NCI-H226 (cell line): ENCODE measurements at regions not wholly inside any gene's neighbourhood (a gene's known extent, or its start where the extent isn't known, plus 50 kb on each side); places are given as distances from the start of the nearest gene placed in this dataset.

Experiments used
- DNase-seq: peaks from one replicate; pipeline ENCODE4 v3.0.0-alpha.2; 2015

DNA sequence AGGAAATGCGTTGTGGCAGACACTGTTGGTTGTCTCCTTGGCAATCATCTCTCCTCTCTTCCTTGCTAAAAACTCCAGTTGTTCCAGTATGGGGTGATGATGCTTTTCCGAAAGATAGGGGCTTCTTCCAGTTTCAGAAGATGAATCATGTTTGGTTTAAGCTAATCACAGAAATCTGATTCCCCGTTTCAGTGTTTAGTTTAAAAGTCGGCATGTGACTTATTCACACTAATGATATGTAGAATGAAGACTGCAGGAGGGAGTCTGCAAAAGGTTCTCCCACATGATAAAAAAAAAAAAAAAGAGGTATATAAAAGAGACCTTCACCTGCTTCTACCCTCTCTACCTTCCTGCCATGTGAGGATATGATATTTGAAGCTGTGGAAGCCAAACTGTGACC is 239.0 kb upstream of the SIX2 start:
- DNase-seq = no peak

DNA sequence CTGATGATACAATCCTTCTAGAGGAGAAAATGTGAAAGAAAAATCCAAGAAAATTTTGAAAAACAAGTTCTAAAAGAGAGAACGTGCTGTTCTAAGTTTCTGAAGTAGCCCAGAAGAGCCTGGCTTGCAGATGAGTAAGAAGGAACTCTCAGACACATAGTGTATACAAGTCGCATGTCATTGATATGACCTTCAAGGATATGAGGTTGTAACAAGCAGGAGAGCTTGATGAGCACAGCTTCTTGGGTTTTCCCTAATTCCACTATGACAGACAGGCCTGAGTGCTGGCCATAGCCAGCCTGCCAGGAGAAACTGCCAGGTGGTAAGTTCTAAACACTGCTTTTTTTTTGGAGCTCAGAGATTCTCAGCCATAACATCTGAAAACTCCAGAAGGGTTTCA is 235.7 kb upstream of the SIX2 start:
- no peak for DNase-seq

DNA sequence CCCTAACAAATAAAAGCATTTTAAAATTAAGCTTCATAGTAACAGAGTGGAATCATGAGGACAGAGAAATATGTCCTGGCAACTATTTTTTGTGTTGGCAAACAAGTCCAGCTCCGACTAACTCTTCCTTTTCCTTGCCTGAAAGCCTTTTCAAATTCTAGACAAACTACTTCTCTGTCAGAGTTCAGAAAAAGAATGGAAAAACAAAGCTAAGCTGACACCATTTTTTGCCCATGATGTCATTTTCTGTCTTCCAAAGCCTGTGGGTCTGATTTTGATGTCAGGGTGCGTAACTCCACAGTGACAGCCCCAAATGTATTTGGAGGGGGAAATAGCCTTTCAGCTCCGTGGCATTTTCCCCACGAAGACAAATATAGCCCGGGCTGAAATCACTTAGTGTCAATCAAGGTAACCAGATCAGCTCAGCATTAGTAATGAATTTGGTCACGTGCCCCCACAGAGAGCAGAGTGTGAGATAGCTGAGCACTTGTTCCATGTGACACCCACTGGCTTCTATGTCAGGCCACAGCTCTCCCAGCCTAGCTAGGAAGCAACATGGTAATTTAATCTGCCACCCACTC is 233.0 kb upstream of the SIX2 start:
- peak; percentile 19 for DNase-seq

DNA sequence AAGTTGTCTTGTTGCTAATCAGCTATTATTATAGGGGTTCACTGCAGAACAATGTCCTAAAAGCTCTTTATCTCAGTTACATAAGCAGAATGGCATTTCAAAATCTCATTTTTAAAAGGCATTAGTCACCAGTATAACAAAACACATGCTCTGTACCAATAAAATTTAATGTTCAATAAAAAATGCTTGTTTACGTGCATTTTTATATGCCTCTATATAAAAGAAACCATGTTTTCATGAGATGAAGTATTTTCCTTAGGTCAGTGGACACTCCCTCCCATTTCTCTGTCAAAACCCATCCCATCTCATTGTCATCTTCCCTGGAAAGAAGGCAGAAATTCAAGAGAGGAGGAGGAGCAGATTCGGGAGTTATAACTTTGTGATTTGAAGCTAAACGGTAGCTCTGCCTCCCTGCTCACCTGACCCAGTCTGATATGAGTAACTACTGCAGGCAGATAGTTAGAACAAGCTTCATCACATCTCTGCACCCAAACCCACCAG is 231.9 kb upstream of the SIX2 start:
- DNase-seq = peak; percentile 64

DNA sequence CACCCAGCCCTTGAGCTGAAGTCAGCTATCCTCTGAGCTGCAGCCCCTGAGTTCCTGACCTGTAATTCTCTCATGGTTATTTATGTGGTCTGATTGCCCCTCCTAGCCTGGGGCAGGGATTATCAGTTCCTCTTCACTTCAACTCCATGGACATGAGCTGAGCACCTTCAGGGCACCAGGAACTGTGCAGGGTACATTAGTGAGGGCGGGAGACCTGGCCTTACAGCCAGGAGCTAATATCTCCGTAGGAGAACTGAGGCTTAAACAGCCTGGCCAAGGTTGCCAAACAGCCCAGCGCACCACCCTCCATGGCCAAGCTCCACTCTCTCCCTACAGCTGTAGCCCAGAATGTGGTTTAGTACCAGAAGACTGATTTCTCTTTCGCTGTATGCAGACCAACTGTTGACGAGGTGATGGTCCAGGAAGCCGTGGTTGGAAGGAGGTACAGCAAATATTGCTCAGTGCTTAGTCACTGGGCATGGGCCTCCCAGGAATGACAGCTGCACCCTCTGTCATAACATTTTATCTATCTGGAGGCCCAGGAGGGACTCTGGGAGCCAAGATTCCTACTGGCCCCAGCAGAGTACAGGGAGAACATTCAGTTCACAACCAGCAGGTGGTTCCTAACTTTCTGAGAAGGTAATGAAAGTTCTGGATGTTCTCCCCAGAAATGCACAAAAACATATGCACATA is 228.7 kb upstream of the SIX2 start:
- DNase-seq = peak; percentile 98

DNA sequence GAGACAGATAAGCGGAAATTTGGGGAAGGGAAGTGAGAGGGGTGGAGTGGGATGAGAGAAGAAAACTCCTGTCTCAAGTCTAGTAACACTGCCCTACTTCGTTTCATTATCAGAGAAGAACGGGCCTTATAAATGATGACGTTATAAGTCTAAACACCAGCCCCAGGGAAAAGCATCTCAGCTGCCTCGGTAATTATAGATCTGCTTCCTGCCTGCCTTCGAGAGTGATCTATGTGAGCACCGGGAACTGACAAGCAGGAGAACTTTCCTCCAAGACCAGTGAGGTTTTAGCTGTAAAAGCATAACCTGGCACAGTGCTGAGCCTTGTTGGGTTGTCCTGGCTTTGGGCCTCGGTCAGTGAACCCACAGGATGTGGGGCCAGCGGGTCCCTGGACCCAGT is 227.9 kb upstream of the SIX2 start:
- DNase-seq = no peak

DNA sequence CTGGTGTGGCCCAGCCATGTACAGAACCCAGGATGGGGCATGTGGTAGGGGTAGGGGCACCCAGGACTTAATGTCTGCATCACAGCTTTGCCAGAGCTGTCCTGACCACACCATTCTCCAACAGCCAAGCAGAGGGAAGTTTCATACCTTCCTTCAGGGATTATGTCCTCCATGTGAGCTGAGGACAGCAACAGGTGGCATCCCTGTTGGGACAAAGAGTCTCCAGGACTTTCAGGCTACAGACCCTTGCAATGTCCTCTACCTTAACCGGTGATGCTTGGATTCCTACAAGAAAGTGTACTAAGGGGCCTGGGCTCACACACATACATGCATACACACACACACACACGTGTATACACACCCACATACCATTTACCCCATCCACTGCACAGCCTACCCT is 227.0 kb upstream of the SIX2 start:
- DNase-seq = no peak

DNA sequence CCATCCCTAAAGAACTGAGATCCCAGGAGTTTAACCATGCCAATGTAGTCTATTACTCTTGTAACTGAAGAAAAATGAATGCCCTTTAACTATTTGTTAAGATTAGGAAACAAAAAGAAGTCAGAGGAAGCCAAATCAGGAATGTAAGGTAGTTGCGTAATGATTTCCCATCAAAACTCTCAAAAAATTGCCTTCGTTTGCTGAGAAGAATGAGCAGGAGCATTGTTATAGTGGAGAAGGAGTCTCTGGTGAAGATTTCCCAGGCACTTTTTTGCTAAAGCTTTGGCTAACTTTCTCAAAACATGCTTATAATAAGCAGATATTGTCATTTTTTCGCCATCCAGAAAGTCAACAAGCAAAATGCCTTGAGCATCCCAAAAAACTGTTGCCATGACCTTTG is 224.0 kb upstream of the SIX2 start:
- peak; percentile 37 for DNase-seq

DNA sequence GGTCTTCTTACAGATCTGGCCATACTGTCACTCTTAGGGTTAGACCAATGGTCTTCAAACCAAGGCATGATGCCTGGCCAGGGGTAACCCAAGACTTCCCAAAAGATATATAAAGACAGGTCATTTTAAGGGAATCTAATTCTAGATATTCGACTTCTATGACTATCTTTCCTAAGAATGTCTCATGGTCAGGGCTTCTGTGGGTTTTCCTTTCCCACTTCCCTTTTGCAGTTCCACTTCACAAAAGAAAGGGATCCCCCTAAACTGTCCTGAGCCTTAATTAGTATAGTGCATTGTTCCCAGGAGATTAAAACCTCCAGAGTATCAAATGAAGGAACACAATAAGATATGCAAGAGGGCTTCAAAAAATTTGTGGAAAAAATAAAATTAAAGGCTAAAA is 223.6 kb upstream of the SIX2 start:
- DNase-seq = peak; percentile 21

DNA sequence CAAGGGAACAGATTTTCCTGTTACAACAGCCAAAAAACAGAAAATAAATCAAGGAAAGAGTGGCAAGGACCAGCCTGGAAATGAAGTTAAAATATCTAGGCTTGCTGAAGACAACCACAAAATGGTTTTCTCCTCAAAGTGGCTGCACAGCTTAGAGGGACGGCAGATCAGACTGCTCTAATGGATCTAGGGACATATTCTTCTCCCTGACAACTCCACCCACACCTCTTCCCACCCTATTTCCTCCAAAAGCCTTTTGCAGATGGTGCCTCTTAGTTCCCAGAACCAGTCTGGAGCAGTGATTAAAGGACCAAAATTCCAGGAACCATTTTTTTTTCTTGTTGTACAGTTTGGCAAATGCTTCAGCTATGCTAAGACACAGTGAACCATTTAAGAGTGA is 220.2 kb upstream of the SIX2 start:
- DNase-seq = no peak

DNA sequence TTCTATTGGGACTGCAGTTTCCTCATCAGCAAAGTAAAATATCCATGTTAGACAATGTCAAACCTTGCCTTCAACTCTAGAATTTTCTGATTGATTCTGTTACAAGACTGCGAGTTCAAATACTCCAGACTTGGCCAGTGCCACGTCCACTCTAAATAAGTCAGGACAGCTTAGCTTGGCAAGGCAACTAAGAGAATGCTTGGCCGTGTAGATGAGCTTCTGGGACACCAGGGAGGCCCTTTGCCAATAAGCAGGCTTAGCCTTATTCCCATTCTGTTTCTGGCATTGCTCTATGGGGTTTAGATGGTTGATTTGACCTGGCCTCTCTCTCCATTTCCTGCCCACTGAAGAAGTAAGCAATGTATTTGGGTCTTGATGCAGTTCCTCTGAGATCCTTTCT is 218.1 kb upstream of the SIX2 start:
- no peak for DNase-seq

DNA sequence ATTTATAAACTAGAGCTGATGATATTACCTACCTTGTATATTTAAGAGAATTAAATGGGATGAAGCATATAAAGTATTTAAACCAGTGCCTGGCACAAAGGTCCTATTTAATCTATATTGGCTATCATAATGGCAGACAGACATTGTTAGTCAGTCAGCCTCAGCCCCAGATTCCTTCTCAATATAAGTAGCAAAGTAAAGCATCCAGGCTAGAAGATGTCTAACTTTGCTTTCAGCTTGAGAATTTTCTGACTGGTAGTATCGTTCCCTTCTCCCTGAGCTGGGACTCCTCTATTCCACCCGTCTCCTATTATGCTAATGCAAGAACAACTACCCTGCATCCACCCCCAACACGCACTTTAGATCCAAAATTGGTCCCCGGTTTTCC is 215.7 kb upstream of the SIX2 start:
- no peak for DNase-seq

DNA sequence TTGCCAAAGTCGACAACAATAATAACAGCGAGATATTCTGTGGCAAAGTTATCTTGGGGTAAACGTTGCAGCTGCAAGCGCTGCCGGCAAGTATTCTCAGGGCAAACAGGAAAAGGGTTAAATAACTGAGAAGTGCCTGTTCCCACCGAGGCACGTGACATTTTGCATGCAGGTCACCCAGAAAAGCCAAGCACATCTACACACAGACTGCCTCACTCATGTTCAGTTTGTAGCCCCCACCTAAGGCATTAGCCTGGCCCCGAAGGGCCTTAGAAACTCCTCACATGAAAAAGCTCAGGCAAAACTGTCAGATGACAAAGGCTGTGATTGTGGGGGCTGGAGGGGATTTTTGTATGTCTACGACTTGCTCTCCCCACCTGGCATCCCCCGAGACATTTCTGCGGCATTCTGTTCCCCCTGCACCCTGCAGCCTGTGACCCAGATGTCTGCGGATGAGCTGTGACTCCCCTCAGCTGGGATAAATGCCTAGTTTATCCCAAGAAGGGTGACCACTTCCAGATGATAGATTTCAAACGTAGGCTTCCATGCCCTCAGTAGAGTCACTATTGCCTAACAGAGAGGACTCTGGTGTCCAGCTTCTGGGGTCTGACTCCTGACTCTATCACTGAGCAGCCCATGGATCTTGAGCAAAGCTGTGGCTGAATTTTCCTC is 215.2 kb upstream of the SIX2 start:
- DNase-seq = no peak

DNA sequence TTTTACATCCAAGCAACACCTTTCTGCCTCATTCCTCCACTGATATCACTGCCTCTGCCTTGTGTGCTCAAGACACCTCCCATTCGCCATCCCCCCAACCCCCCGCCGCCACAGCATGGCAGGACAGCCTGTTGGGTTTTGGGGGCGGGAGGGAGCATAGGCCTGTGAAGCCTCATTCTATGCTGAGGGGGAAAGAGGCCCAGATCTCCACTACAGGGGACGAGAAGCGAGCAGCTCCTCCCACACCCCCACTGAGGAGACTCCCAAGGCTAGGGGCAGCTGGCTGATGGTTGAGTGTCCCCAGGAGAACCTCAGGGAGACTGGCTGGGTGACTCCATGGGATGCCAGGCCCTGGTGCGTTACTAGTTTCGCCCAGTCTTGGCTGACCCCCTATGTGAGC is 214.3 kb upstream of the SIX2 start:
- no peak for DNase-seq

DNA sequence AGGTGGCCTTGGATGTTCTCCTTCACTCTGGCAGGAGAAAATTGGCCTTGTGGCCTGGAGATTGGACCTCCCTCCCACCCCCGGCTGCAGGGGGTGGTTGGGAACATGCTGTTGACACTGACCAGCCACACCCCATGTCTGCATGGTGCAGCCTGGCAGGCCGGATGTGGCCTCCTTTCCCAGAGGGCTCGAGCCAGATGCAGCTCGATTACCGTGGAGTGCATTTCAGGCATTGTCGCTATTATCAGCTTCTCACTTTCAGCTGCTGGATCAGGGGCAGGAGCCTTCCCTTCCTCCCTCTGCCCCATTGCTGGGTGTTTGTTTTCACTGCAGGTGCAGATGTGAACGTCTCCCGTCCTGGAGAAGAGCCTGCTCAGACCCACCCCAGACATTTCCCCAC is 211.0 kb upstream of the SIX2 start:
- no peak for DNase-seq

DNA sequence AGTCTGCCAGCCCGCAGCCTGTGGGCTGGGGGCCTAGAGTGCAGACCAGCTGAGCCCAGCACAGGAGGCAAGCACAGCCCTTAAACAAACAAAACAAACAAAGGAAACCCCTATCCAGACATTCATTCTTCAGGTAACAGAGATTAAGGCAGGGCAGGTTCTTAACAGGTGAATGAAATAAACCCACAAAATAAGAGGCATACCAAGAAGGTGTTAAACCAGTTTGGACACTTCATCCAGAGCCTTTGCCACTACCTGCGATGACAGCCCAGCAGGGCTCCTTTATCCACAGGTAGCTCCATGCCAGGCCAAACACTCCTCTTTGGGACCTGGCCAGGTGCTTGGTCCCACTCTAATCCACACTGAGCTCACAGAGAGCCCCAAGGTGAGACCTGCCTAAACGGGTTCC is 209.7 kb upstream of the SIX2 start:
- DNase-seq = no peak

DNA sequence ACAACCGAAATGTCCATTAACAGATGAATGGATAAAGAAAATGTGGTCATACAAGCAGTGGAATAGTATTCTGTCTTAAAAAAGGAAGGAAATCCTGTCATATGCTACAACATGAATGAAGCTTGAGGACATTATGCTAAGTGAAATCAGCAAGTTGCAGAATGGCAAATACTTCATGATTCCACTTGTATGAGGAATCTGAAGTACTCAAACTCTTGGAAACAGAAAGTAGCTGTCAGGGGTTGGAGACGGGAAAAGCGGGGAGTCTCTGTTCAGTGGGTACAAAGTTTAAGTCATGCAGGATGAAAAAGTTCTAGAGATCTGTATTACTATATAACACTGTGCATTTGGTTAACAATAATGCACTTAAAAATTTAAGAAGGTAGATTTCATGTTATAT is 209.0 kb upstream of the SIX2 start:
- no peak for DNase-seq

DNA sequence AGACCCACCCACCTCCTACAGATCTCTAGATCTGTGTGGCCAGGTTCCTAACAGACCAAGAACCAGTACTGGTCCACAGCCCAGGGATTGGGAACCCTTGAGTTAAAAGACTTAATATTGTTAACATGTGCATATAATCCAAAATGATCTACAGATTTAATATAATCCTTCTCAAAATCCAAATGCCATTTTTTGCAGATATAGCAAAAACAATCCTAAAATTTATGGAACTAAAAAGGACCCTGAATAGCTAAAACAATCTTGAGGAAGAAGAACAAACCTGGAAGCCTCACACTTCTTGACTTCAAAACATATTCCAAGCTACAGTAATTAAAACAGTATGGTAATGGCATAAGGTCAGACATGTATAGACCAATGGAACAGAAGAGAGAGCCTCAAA is 206.9 kb upstream of the SIX2 start:
- no peak for DNase-seq

DNA sequence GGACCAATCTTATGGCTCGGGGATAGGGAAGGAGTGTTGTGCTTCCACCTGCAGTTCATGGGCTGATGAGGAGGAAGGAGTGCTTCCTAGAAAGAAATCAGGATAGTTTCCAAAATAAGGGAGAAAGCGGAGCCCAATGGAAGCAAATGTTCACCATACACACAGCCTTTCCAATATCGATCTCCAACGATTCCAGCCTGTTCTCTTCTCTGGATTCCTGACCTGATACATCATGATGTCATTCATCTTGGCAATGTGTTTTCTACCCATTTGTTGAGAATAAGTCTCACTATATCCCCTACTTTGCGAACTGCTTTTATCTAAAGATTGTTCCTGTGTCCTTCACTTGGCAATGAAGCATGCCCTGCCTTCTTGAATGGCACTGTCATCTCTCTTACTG is 205.3 kb upstream of the SIX2 start:
- no peak for DNase-seq

DNA sequence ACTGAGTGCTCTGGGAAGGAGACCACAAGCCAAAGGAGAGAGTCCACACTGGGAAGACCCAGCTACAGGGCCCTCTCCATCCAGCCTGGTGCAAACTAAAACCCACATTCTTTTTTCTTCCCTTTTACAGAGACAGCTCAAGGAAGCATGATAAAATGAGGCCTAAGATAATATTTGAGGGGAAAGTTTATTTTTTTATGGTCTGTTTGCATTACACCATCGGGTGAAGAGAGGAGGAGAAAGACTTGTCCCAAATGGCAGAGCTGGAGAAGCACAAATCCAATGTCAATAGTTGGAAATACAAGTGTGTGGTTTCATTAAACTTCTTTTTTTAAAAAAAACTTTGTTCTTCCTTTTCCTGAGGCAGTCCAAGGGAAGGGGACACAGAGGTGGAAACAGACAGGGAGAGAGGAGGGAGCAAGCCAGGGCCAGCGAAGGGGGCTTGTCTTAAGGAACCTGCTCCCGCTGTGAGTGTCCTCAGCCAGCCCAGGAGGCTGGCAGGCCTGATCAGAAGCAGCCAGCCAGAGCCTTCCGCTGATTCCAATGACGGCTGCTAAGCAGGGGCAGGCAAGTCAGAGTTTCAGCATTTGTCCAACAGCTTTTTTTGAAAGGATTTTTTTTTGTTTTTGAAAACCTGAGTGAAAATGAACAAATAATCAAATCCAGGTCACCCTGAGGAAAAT is 203.8 kb upstream of the SIX2 start:
- no peak for DNase-seq

DNA sequence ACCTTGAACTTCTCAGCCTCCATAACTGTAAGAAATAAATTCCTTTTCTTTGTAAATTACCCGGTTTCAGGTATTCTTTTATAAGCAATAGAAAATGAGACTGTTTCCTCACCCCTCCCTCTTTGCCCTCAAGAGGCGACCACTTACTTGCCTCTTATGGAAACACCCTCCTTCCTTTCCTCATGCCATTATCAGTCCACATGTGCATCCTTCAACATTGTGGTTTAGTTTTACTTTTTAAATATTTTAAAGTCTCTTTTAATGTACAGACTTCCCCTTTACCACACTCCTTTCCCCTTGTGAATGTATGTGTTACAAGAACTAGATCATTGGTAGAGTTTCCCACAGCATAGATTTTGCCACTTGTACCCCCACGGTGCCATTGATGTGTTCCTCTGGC is 202.4 kb upstream of the SIX2 start:
- no peak for DNase-seq

DNA sequence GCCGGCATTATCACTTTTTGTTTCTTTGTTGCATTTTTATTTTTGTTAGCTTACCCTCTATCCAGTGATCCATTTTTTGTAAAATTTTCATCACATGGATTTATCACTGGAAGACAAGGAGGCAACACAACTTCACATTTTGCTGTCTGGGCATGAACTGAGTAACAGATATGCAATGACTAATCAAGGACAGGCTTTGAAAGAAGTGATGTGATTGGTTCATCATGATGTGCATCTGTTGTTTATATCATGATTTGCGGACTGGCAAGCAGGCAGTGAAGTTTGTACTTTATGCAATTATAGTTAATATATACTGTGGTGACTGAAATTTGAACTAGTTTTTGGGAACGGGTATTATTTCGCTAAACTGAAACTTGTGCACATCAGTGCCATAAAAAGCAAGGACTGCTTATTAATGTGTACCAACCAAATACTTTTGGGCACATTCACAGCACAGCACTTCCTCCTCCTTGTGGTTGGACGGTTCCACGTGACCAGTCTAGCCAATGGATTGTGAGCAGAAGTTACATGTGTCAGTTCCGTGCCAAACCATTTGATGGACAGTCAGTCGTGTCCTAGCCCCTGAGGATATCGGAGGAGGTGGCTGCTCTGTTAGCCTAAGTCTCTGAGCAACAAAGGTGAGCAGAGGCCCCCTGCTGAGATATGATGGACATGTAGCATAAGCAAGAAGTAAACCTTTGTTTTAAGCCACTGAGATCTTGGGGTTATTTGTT is 201.4 kb upstream of the SIX2 start:
- DNase-seq = no peak

DNA sequence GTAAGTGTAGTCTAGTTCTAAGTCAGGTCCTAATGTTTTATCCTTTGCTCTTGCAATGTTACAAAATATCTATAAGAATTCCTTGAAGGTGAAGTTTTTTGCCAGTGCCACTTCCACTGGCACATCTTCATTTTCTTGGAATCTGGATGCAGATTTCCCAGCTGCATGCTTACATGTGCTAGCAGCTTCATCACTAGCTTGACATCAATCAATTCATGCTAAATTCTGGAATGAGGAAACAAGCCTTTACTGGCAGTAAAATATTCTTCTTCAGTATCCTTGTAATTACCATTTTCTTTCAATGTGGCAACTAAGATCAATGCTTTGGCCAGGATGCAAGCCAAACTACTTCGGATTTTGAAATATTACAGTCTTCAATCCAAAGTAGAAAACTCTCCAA is 200.6 kb upstream of the SIX2 start:
- DNase-seq = no peak
